GM12891 (cell line): ENCODE measurements at regions not wholly inside any gene's neighbourhood (a gene's known extent, or its start where the extent isn't known, plus 50 kb on each side); places are given as distances from the start of the nearest gene placed in this dataset.

Experiments used
- PAX5 ChIP-seq: IDR thresholded peaks from 2 replicates; pipeline ENCODE4 v1.6.1; 2011; ENCODE audit warnings: low read length, moderate library complexity, mild to moderate bottlenecking; ENCODE audit not compliant: insufficient read depth, severe bottlenecking
- POLR2A ChIP-seq: IDR thresholded peaks from 2 replicates; pipeline ENCODE4 v1.6.1; 2011; ENCODE audit warnings: low read depth, low read length, control low read depth
- POLR2AphosphoS5 ChIP-seq: IDR thresholded peaks from 2 replicates; pipeline ENCODE4 v1.6.1; 2011; ENCODE audit warnings: low read depth, low read length, control low read depth
- SPI1 ChIP-seq: IDR thresholded peaks from 2 replicates; pipeline ENCODE4 v1.6.1; 2011; ENCODE audit warnings: low read depth, low read length, control low read depth
- TAF1 ChIP-seq: IDR thresholded peaks from 2 replicates; pipeline ENCODE4 v1.6.1; 2011; ENCODE audit warnings: low read depth, low read length, control low read depth

- TF ChIP-seq POLR2A (no peak), POLR2AphosphoS5 (no peak), TAF1 (no peak), SPI1 (no peak), PAX5 (no peak)
These were observed 468.4 kb upstream of the RGS6 start for GRCh38 chr14:71463807-71464206.
